ENCODE measurements at regions not wholly inside any gene's neighbourhood (a gene's known extent, or its start where the extent isn't known, plus 50 kb on each side); places are given as distances from the start of the nearest gene placed in this dataset.
"Not testable (repeated sequence)": the region's sequence is repeated elsewhere in the genome, so short reads cannot be mapped to it uniquely, and the experiment has no call there.

DNA sequence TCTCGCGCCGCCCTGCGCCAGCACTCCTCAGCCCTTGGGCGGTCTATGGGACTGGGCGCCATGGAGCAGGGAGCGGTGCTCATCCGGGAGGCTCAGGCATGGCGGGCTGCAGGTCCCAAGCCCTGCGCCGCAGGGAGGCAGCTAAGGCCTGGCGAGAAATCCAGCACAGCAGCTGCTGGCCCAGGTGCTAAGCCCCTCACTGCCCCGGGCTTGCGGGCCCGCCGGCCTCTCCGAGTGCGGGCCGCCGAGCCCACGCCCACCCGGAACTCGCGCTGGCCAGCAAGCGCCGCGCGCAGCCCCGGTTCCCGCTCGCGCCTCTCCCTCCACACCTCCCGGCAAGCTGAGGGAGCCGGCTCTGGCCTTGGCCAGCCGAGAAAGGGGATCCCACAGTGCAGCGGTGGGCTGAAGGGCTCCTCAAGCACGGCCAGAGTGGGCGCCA is 1517.2 kb downstream of the GRIK2 start:
- H4K20me1 ChIP-seq (ENCODE audit: insufficient read depth); H3K9me3 ChIP-seq (ENCODE audit: low read length); H3K4me2 ChIP-seq (ENCODE audit: low read length); H3K9ac ChIP-seq (ENCODE audit: low read length); H3K79me2 ChIP-seq (replicated peaks; ENCODE audit: insufficient read depth, low read length); H3K27ac ChIP-seq (ENCODE audit: low read length); H2AFZ ChIP-seq (ENCODE audit: low read depth, low read length); H3K27me3 ChIP-seq (ENCODE audit: insufficient read depth, low read depth, low read length); H3F3A ChIP-seq (ENCODE audit: insufficient read depth, low read length, poor library complexity, severe bottlenecking); H3K4me3 ChIP-seq (ENCODE audit: low read length); H3K36me3 ChIP-seq (ENCODE audit: insufficient read depth, low read length); H3K9me2 ChIP-seq (ENCODE audit: insufficient read depth, low read length): not testable (repeated sequence)

DNA sequence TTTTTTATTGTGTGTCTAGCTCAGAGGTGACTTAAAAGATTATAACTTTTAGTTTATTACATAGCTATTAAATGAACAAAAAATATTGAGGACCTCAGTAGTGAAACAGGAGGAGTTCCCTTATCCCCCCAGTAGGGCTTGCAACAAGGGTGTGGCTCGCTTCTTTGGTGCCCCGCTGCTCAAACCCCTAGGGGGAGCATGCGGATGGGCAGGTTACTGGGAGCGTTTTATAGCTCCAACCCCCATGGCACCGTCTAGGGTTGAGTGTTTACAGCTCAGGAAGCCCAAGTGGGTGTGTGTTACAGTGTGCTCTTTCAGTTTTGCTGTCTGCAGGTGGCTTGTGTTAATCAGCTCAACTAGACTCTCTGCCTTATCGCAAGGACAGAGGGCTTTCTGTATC is 1513.7 kb downstream of the GRIK2 start:
- Histone ChIP-seq H3K9me3 (ENCODE audit: low read length) (no peaks in the 10 kb centered on the region), H3K4me3 (ENCODE audit: low read length) (no peak overlapping the region), H3K27me3 (ENCODE audit: insufficient read depth, low read depth, low read length) (no peaks in the 10 kb centered on the region), H3K4me2 (ENCODE audit: low read length) (no peak overlapping the region), H3K79me2 (replicated peaks; ENCODE audit: insufficient read depth, low read length) (no peaks in the 10 kb centered on the region), H3K27ac (ENCODE audit: low read length) (no peak overlapping the region), H3K9ac (ENCODE audit: low read length) (no peak overlapping the region), H3F3A (ENCODE audit: insufficient read depth, low read length, poor library complexity, severe bottlenecking) (no peaks in the 10 kb centered on the region), H3K36me3 (ENCODE audit: insufficient read depth, low read length) (no peaks in the 10 kb centered on the region), H2AFZ (ENCODE audit: low read depth, low read length) (no peak overlapping the region), H4K20me1 (ENCODE audit: insufficient read depth) (no peaks in the 10 kb centered on the region), H3K9me2 (ENCODE audit: insufficient read depth, low read length) (no peaks in the 10 kb centered on the region)
- TF ChIP-seq, protein P1, sequence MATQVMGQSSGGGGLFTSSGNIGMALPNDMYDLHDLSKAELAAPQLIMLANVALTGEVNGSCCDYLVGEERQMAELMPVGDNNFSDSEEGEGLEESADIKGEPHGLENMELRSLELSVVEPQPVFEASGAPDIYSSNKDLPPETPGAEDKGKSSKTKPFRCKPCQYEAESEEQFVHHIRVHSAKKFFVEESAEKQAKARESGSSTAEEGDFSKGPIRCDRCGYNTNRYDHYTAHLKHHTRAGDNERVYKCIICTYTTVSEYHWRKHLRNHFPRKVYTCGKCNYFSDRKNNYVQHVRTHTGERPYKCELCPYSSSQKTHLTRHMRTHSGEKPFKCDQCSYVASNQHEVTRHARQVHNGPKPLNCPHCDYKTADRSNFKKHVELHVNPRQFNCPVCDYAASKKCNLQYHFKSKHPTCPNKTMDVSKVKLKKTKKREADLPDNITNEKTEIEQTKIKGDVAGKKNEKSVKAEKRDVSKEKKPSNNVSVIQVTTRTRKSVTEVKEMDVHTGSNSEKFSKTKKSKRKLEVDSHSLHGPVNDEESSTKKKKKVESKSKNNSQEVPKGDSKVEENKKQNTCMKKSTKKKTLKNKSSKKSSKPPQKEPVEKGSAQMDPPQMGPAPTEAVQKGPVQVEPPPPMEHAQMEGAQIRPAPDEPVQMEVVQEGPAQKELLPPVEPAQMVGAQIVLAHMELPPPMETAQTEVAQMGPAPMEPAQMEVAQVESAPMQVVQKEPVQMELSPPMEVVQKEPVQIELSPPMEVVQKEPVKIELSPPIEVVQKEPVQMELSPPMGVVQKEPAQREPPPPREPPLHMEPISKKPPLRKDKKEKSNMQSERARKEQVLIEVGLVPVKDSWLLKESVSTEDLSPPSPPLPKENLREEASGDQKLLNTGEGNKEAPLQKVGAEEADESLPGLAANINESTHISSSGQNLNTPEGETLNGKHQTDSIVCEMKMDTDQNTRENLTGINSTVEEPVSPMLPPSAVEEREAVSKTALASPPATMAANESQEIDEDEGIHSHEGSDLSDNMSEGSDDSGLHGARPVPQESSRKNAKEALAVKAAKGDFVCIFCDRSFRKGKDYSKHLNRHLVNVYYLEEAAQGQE (IDR thresholded peaks at IDR 0.05; ENCODE audit: borderline replicate concordance): no peak
- TF ChIP-seq TAF1 (IDR thresholded peaks at IDR 0.05; ENCODE audit: low read depth) (no peak), EP300 (conservative IDR thresholded peaks at IDR 0.05; ENCODE audit: poor library complexity, severe bottlenecking) (no peak), EZH2 (IDR thresholded peaks at IDR 0.05; ENCODE audit: borderline replicate concordance, insufficient read depth, low read length, poor library complexity, severe bottlenecking) (no peak), MXI1 (conservative IDR thresholded peaks at IDR 0.05; ENCODE audit: poor library complexity, severe bottlenecking) (no peak), SMC3 (conservative IDR thresholded peaks at IDR 0.05; ENCODE audit: poor library complexity) (no peak), RAD21 (conservative IDR thresholded peaks at IDR 0.05) (no peak), POLR2AphosphoS5 (IDR thresholded peaks at IDR 0.05) (no peak)
- TF ChIP-seq, protein P2, sequence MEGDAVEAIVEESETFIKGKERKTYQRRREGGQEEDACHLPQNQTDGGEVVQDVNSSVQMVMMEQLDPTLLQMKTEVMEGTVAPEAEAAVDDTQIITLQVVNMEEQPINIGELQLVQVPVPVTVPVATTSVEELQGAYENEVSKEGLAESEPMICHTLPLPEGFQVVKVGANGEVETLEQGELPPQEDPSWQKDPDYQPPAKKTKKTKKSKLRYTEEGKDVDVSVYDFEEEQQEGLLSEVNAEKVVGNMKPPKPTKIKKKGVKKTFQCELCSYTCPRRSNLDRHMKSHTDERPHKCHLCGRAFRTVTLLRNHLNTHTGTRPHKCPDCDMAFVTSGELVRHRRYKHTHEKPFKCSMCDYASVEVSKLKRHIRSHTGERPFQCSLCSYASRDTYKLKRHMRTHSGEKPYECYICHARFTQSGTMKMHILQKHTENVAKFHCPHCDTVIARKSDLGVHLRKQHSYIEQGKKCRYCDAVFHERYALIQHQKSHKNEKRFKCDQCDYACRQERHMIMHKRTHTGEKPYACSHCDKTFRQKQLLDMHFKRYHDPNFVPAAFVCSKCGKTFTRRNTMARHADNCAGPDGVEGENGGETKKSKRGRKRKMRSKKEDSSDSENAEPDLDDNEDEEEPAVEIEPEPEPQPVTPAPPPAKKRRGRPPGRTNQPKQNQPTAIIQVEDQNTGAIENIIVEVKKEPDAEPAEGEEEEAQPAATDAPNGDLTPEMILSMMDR (IDR thresholded peaks at IDR 0.05; ENCODE audit: poor library complexity, severe bottlenecking): no peak

GRCh38 chr6:102902471-102902870 is 1509.0 kb downstream of the GRIK2 start:
- no peaks in the 10 kb centered on the region for H3K9me3 ChIP-seq (ENCODE audit: low read length)
- H3K9ac ChIP-seq (ENCODE audit: low read length): no peak overlapping the region
- no peak overlapping the region for H3K4me3 ChIP-seq (ENCODE audit: low read length)
- no peaks in the 10 kb centered on the region for H4K20me1 ChIP-seq (ENCODE audit: insufficient read depth)
- H3K79me2 ChIP-seq (replicated peaks; ENCODE audit: insufficient read depth, low read length): no peaks in the 10 kb centered on the region
- no peaks in the 10 kb centered on the region for H3K36me3 ChIP-seq (ENCODE audit: insufficient read depth, low read length)
- H3K4me2 ChIP-seq (ENCODE audit: low read length): no peak overlapping the region
- H2AFZ ChIP-seq (ENCODE audit: low read depth, low read length): no peak overlapping the region
- H3K9me2 ChIP-seq (ENCODE audit: insufficient read depth, low read length): no peaks in the 10 kb centered on the region
- no peaks in the 10 kb centered on the region for H3K27me3 ChIP-seq (ENCODE audit: insufficient read depth, low read depth, low read length)
- no peak overlapping the region for H3K27ac ChIP-seq (ENCODE audit: low read length)
- no peak for TF ChIP-seq SMC3 (conservative IDR thresholded peaks at IDR 0.05; ENCODE audit: poor library complexity)
- TF ChIP-seq, protein P1 (IDR thresholded peaks at IDR 0.05; ENCODE audit: borderline replicate concordance): no peak
- TF ChIP-seq, protein P2 (IDR thresholded peaks at IDR 0.05; ENCODE audit: poor library complexity, severe bottlenecking): no peak
- no peak for TF ChIP-seq EP300 (conservative IDR thresholded peaks at IDR 0.05; ENCODE audit: poor library complexity, severe bottlenecking)
- TF ChIP-seq EZH2 (IDR thresholded peaks at IDR 0.05; ENCODE audit: borderline replicate concordance, insufficient read depth, low read length, poor library complexity, severe bottlenecking): no peak
- TF ChIP-seq TAF1 (IDR thresholded peaks at IDR 0.05; ENCODE audit: low read depth): no peak
- no peak for TF ChIP-seq POLR2AphosphoS5 (IDR thresholded peaks at IDR 0.05)
- TF ChIP-seq RAD21 (conservative IDR thresholded peaks at IDR 0.05): no peak
- no peak for TF ChIP-seq MXI1 (conservative IDR thresholded peaks at IDR 0.05; ENCODE audit: poor library complexity, severe bottlenecking)
- H3F3A ChIP-seq (ENCODE audit: insufficient read depth, low read length, poor library complexity, severe bottlenecking): no peaks in the 10 kb centered on the region
